H1 (cell line): ENCODE measurements at regions not wholly inside any gene's neighbourhood (a gene's known extent, or its start where the extent isn't known, plus 50 kb on each side); places are given as distances from the start of the nearest gene placed in this dataset.

Experiments
- CTCF ChIA-PET: fragments of 300-600 bp; sonication (Branson Sonifier 250); formaldehyde crosslinking; loops from one replicate; lab custom pipeline; 2021; ENCODE audit not compliant: partially characterized antibody; lab: Charles Lee
- POLR2A ChIA-PET: fragments of 300-600 bp; sonication (Branson Sonifier 250); formaldehyde crosslinking; loops from one replicate; lab custom pipeline; 2021; ENCODE audit warnings: inconsistent platforms; ENCODE audit not compliant: partially characterized antibody; lab: Charles Lee
- DNase-seq, 2 experiments: peaks; one replicate each; pipeline versions ENCODE4 v3.0.0 to v3.0.0-alpha.2; 2010 to 2022; ENCODE audit warnings: low spot score in 2 of 2, low read depth in 1 of 2, mixed read lengths in 1 of 2
- FAIRE-seq: peaks from 2 replicates; lab custom pipeline; 2011; peaks lifted over from hg19 to GRCh38; lab: Jason Lieb, UNC
- H2AFZ ChIP-seq: 2 replicates; pipeline ENCODE4 v1.8.1; 2012; ENCODE audit warnings: low read length, inconsistent platforms
- H2AK5ac ChIP-seq: 2 replicates; pipeline ENCODE4 v1.6.1; 2013; ENCODE audit warnings: low read depth, low read length
- H2BK120ac ChIP-seq: replicated peaks from 2 replicates; pipeline ENCODE3; 2013; ENCODE audit warnings: low read depth, low read length, inconsistent platforms
- H2BK12ac ChIP-seq: 2 replicates; pipeline ENCODE4 v1.6.1; 2013; ENCODE audit warnings: low read depth, low read length
- H2BK15ac ChIP-seq: 2 replicates; pipeline ENCODE4 v1.6.1; 2013; ENCODE audit warnings: low read length
- H2BK20ac ChIP-seq: 2 replicates; pipeline ENCODE4 v1.6.1; 2013; ENCODE audit warnings: low read length
- H2BK5ac ChIP-seq: 2 replicates; pipeline ENCODE4 v1.6.1; 2013; ENCODE audit warnings: low read depth, low read length
- H3K14ac ChIP-seq: 2 replicates; pipeline ENCODE4 v1.6.1; 2013; ENCODE audit warnings: inconsistent platforms; ENCODE audit not compliant: insufficient read length
- H3K18ac ChIP-seq: 2 replicates; pipeline ENCODE4 v1.6.1; 2013; ENCODE audit warnings: low read length; ENCODE audit errors: extremely low read depth
- H3K23ac ChIP-seq: 2 replicates; pipeline ENCODE4 v1.6.1; 2013; ENCODE audit warnings: inconsistent platforms; ENCODE audit not compliant: insufficient read length
- H3K23me2 ChIP-seq: 2 replicates; pipeline ENCODE4 v1.6.1; 2013; ENCODE audit warnings: low read depth, low read length
- H3K27ac ChIP-seq: 2 replicates; pipeline ENCODE4 v1.6.1; 2011; ENCODE audit warnings: low read depth, low read length, inconsistent platforms
- H3K27me3 ChIP-seq, 4 experiments: replicated peaks in 1 of 4; 1 replicate in 1 of 4; 2 replicates in 3 of 4; pipeline versions ENCODE4 v1.6.1 to v1.8.1; 2011 to 2013; ENCODE audit warnings: low read length in 3 of 4, mild to moderate bottlenecking in 3 of 4, inconsistent platforms in 2 of 4, mixed read lengths in 2 of 4, moderate library complexity in 1 of 4; ENCODE audit not compliant: control insufficient read depth in 3 of 4, insufficient read depth in 3 of 4; ENCODE audit errors: extremely low read depth in 1 of 4
- H3K36me3 ChIP-seq, 4 experiments: 2 replicates each; pipeline versions ENCODE4 v1.6.1 to v1.8.1; 2011 to 2013; ENCODE audit warnings: mild to moderate bottlenecking in 4 of 4, low read length in 3 of 4, moderate library complexity in 2 of 4, control low read depth in 1 of 4, inconsistent platforms in 1 of 4; ENCODE audit not compliant: insufficient read depth in 4 of 4, control insufficient read depth in 2 of 4
- H3K4ac ChIP-seq: replicated peaks from 2 replicates; pipeline ENCODE3; 2013; ENCODE audit warnings: low read length, low read depth, mixed read lengths, inconsistent platforms; ENCODE audit not compliant: insufficient read length
- H3K4me1 ChIP-seq, 4 experiments: replicated peaks in 1 of 4; 1 replicate in 1 of 4; 2 replicates in 3 of 4; pipeline versions ENCODE4 v1.6.1 to v1.8.1; 2011 to 2013; ENCODE audit warnings: low read length in 3 of 4, inconsistent platforms in 2 of 4, mixed read lengths in 1 of 4; ENCODE audit not compliant: insufficient read depth in 4 of 4, control insufficient read depth in 3 of 4
- H3K4me2 ChIP-seq, 2 experiments: 2 replicates each; pipeline versions ENCODE4 v1.6.1 to v1.8.1; 2011 to 2013; ENCODE audit warnings: low read depth in 2 of 2, low read length in 2 of 2, control low read depth in 1 of 2, inconsistent platforms in 1 of 2, mild to moderate bottlenecking in 1 of 2; ENCODE audit not compliant: insufficient read depth in 1 of 2
- H3K4me3 ChIP-seq, 4 experiments: fragments of 200-600, 300-600 bp in 1 of 4; sonication (generic), shearing (Covaris generic), sonication (Bioruptor Twin) in 1 of 4; 2 replicates each; pipeline versions ENCODE4 v1.5.1 to v1.8.1; 2011 to 2016; ENCODE audit warnings: low read length in 4 of 4, low read depth in 3 of 4, control low read depth in 2 of 4, inconsistent platforms in 2 of 4, mild to moderate bottlenecking in 2 of 4, mixed read lengths in 1 of 4, moderate library complexity in 1 of 4; ENCODE audit not compliant: insufficient read depth in 2 of 4; ENCODE audit errors: extremely low read depth in 1 of 4
- H3K56ac ChIP-seq: replicated peaks from 2 replicates; pipeline ENCODE3; 2013; ENCODE audit warnings: low read depth, mild to moderate bottlenecking, mixed read lengths, low read length, inconsistent platforms; ENCODE audit not compliant: insufficient read length
- H3K79me1 ChIP-seq: 2 replicates; pipeline ENCODE4 v1.6.1; 2013; ENCODE audit warnings: low read depth, low read length, control low read depth
- H3K79me2 ChIP-seq, 2 experiments: 2 replicates each; pipeline versions ENCODE4 v1.6.1 to v1.8.1; 2012 to 2013; ENCODE audit warnings: low read length in 2 of 2, mild to moderate bottlenecking in 2 of 2, inconsistent platforms in 1 of 2; ENCODE audit not compliant: insufficient read depth in 2 of 2, control insufficient read depth in 1 of 2
- H3K9ac ChIP-seq, 4 experiments: replicated peaks in 1 of 4; 1 replicate in 1 of 4; 2 replicates in 3 of 4; pipeline versions ENCODE4 v1.6.1 to v1.8.1; 2011 to 2013; ENCODE audit warnings: low read depth in 3 of 4, low read length in 3 of 4, control low read depth in 2 of 4, mild to moderate bottlenecking in 2 of 4, moderate library complexity in 2 of 4, inconsistent platforms in 1 of 4; ENCODE audit errors: extremely low read depth in 1 of 4
- H3K9me3 ChIP-seq, 2 experiments: 2 replicates each; pipeline versions ENCODE4 v1.6.1 to v1.8.1; 2012 to 2013; ENCODE audit warnings: mild to moderate bottlenecking in 2 of 2, moderate library complexity in 2 of 2, control low read depth in 1 of 2, inconsistent platforms in 1 of 2, low read depth in 1 of 2, low read length in 1 of 2, mixed read lengths in 1 of 2; ENCODE audit not compliant: insufficient read depth in 2 of 2
- H4K20me1 ChIP-seq, 2 experiments: replicated peaks in 1 of 2; 2 replicates each; pipeline versions ENCODE3 to v1.8.1; 2011 to 2013; ENCODE audit warnings: inconsistent platforms in 2 of 2, low read length in 2 of 2, mild to moderate bottlenecking in 1 of 2; ENCODE audit not compliant: insufficient read depth in 2 of 2, control insufficient read depth in 1 of 2
- H4K5ac ChIP-seq: 2 replicates; pipeline ENCODE4 v1.6.1; 2013; ENCODE audit warnings: low read length, low read depth, mixed read lengths, inconsistent platforms; ENCODE audit not compliant: insufficient read length
- H4K8ac ChIP-seq: 2 replicates; pipeline ENCODE4 v1.8.0; 2013; ENCODE audit warnings: mild to moderate bottlenecking, moderate library complexity, low read length, inconsistent platforms; ENCODE audit not compliant: insufficient read depth; ENCODE audit errors: extremely low read depth
- H4K91ac ChIP-seq: replicated peaks from 2 replicates; pipeline ENCODE3; 2013; ENCODE audit warnings: low read length, mixed read lengths, inconsistent platforms; ENCODE audit not compliant: insufficient read length
- ASH2L ChIP-seq: fragments of 200-600, 300-600 bp; sonication (generic); IDR thresholded peaks from one replicate; pipeline ENCODE4 v1.7.1; 2017; ENCODE audit warnings: low read length
- CHD1 ChIP-seq: IDR thresholded peaks from 2 replicates; pipeline ENCODE4 v1.6.1; 2012; ENCODE audit warnings: low read depth, low read length, improper control_type of control experiment
- E2F6 ChIP-seq: IDR thresholded peaks from 2 replicates; pipeline ENCODE4 v1.6.1; 2012; ENCODE audit warnings: inconsistent platforms
- GABPA ChIP-seq: IDR thresholded peaks from 2 replicates; pipeline ENCODE4 v1.6.1; 2011; ENCODE audit warnings: mild to moderate bottlenecking, low read length, moderate library complexity, borderline replicate concordance; ENCODE audit not compliant: insufficient read depth
- HDAC6 ChIP-seq: IDR thresholded peaks from one replicate; pipeline ENCODE4 v1.7.1; 2012; ENCODE audit warnings: low read depth, mild to moderate bottlenecking, inconsistent platforms, low read length, moderate library complexity
- JUN ChIP-seq: IDR thresholded peaks from 2 replicates; pipeline ENCODE4 v1.6.1; 2011; ENCODE audit warnings: low read depth, mild to moderate bottlenecking, improper control_type of control experiment, low read length
- JUND ChIP-seq: IDR thresholded peaks from 2 replicates; pipeline ENCODE4 v1.6.1; 2011; ENCODE audit warnings: mild to moderate bottlenecking, improper control_type of control experiment, low read length
- RBBP5 ChIP-seq: IDR thresholded peaks from 2 replicates; pipeline ENCODE4 v1.7.1; 2012; ENCODE audit warnings: low read depth, mild to moderate bottlenecking, inconsistent platforms, low read length, moderate library complexity, borderline replicate concordance
- RXRA ChIP-seq: IDR thresholded peaks from 2 replicates; pipeline ENCODE4 v1.6.1; 2011; ENCODE audit warnings: low read depth, mild to moderate bottlenecking, low read length, moderate library complexity; ENCODE audit not compliant: insufficient read depth
- SIRT6 ChIP-seq: IDR thresholded peaks from one replicate; pipeline ENCODE4 v1.7.1; 2012; ENCODE audit warnings: low read length, inconsistent platforms
- SIX5 ChIP-seq: IDR thresholded peaks from 2 replicates; pipeline ENCODE4 v1.6.1; 2011; ENCODE audit warnings: mild to moderate bottlenecking, low read depth, low read length
- TAF7 ChIP-seq: optimal IDR thresholded peaks from 2 replicates; pipeline ENCODE3; 2011; ENCODE audit warnings: low read depth, mild to moderate bottlenecking, inconsistent platforms, low read length, moderate library complexity, borderline replicate concordance
- WGBS, 2 experiments: shearing (Covaris generic) in 1 of 2; methylation state at CpG; one replicate each; pipeline versions ENCODE4 v1.1.6 to v1.1.7; 2013 to 2015; ENCODE audit warnings: low lambda C conversion rate in 2 of 2, mixed read lengths in 2 of 2, inconsistent platforms in 1 of 2, low coverage in 1 of 2, missing lambda C conversion rate in 1 of 2; ENCODE audit not compliant: insufficient replicate concordance in 2 of 2, insufficient coverage in 1 of 2, insufficient read length in 1 of 2; ENCODE audit errors: extremely low coverage in 1 of 2, missing lambda C conversion rate in 1 of 2; 5-methylcytosine and 5-hydroxymethylcytosine counted together

- no peaks in the 10 kb centered on the region for H3K9me3 ChIP-seq
- H3K4me3 ChIP-seq, result no peak overlapping the region
- no peak overlapping the region for H3K4me2 ChIP-seq
- H3K4ac ChIP-seq, result no peak overlapping the region
- H3K14ac ChIP-seq, result no peak overlapping the region
- DNase-seq (no peak), FAIRE-seq (no peak)
- no peak overlapping the region for H3K27ac ChIP-seq
- no peak overlapping the region for H2BK20ac ChIP-seq
- no peak for TF ChIP-seq JUND
- no peak for TF ChIP-seq GABPA
- TF ChIP-seq SIRT6, result no peak
- TF ChIP-seq HDAC6, result no peak
- TF ChIP-seq RXRA, result no peak
- TF ChIP-seq E2F6, result no peak
- no peak for TF ChIP-seq ASH2L
- no peak for TF ChIP-seq SIX5
- TF ChIP-seq TAF7, result no peak
- TF ChIP-seq CHD1, result no peak
- no peak for TF ChIP-seq RBBP5
- no peak for TF ChIP-seq JUN
- 91% methylated on average over 3 of the region's 3 CpGs; no CpG with 5 or more reads in 1 of the 2 experiments for WGBS, 2 experiments
- H3K23me2 ChIP-seq, result no peaks in the 10 kb centered on the region
- H2BK5ac ChIP-seq, result no peak overlapping the region
- H3K18ac ChIP-seq, result no peak overlapping the region
- no peak overlapping the region for H4K91ac ChIP-seq
- H2BK15ac ChIP-seq, result no peak overlapping the region
- H3K23ac ChIP-seq, result no peak overlapping the region
- H4K5ac ChIP-seq, result no peak overlapping the region
- no peaks in the 10 kb centered on the region for H3K4me1 ChIP-seq
- no peak overlapping the region for H2BK12ac ChIP-seq
- no peak overlapping the region for H2AK5ac ChIP-seq
- no peak overlapping the region for H2AFZ ChIP-seq
- no peaks in the 10 kb centered on the region for H3K36me3 ChIP-seq
- no peaks in the 10 kb centered on the region for H3K79me1 ChIP-seq
- no peak overlapping the region for H3K9ac ChIP-seq
- CTCF ChIA-PET, result interaction anchor here (0.8 to 2.0 kb wide), 3 partner anchors 42 to 191 kb away, joined by 3 to 7 read pairs (median 4); no protein-coding TSS in a partner anchor
- no peaks in the 10 kb centered on the region for H4K20me1 ChIP-seq
- H3K56ac ChIP-seq, result no peak overlapping the region
- no peak overlapping the region for H4K8ac ChIP-seq
- no peak overlapping the region for H2BK120ac ChIP-seq
- no peaks in the 10 kb centered on the region for H3K27me3 ChIP-seq
- no peaks in the 10 kb centered on the region for H3K79me2 ChIP-seq
- POLR2A ChIA-PET, result no interaction called here
Observed at GRCh38 chr20:51178153-51178552, 155.2 kb upstream of the KCNG1 start.
